CD4-positive, alpha-beta T cell (primary cell): ENCODE measurements at regions not wholly inside any gene's neighbourhood (a gene's known extent, or its start where the extent isn't known, plus 50 kb on each side); places are given as distances from the start of the nearest gene placed in this dataset.

Source experiments
- ATAC-seq: fragments of 200-7000 bp; cut with Tn5 transposase; one replicate; pipeline ENCODE4 v1.10.0; 2022; ENCODE audit warnings: mild to moderate bottlenecking; ENCODE audit not compliant: poor library complexity
- CTCF ChIA-PET: fragments of 350-600 bp; sonication (Branson Sonifier 250); formaldehyde crosslinking; loops from one replicate; lab custom pipeline; 2021; ENCODE audit warnings: antibody characterized with exemption, inconsistent platforms; lab: Charles Lee
- POLR2A ChIA-PET: fragments of 350-600 bp; sonication (Branson Sonifier 250); formaldehyde crosslinking; loops from one replicate; lab custom pipeline; 2021; ENCODE audit warnings: antibody characterized with exemption, inconsistent platforms; lab: Charles Lee
- DNase-seq, 14 experiments: peaks; one replicate each; pipeline ENCODE4 v3.0.0-alpha.2; 2013 to 2020; ENCODE audit warnings: mixed read lengths in 2 of 14
- H3K27ac ChIP-seq, 2 donors: one replicate each; pipeline versions ENCODE4 v1.5.1 to v1.7.0; 2013; ENCODE audit warnings: low read length in 2 of 2, low read depth in 1 of 2, mild to moderate bottlenecking in 1 of 2
- H3K27me3 ChIP-seq, 2 experiments: 1 replicate in 1 of 2; 2 replicates in 1 of 2; pipeline versions ENCODE4 v1.6.1 to v1.7.0; 2013; ENCODE audit warnings: low read length in 2 of 2, control low read depth in 1 of 2, mild to moderate bottlenecking in 1 of 2, moderate library complexity in 1 of 2; ENCODE audit not compliant: insufficient read depth in 2 of 2, control insufficient read depth in 1 of 2
- H3K36me3 ChIP-seq: one replicate; pipeline ENCODE4 v1.6.1; 2013; ENCODE audit warnings: low read length, control low read depth; ENCODE audit not compliant: insufficient read depth
- H3K4me1 ChIP-seq: one replicate; pipeline ENCODE4 v1.6.1; 2013; ENCODE audit warnings: low read length, control low read depth; ENCODE audit not compliant: insufficient read depth
- H3K4me3 ChIP-seq: one replicate; pipeline ENCODE4 v1.5.1; 2013; ENCODE audit warnings: mild to moderate bottlenecking, low read length, moderate library complexity
- H3K9me3 ChIP-seq, 2 experiments: 1 replicate in 1 of 2; 2 replicates in 1 of 2; pipeline versions ENCODE4 v1.6.1 to v1.7.0; 2013; ENCODE audit warnings: low read length in 2 of 2, mild to moderate bottlenecking in 2 of 2, control low read depth in 1 of 2, moderate library complexity in 1 of 2; ENCODE audit not compliant: control insufficient read depth in 1 of 2, insufficient read depth in 1 of 2
- H3K27ac Mint-ChIP-seq: one replicate; pipeline ENCODE4 v1.8.0; 2020; ENCODE audit warnings: mixed read lengths
- H3K27me3 Mint-ChIP-seq: one replicate; pipeline ENCODE4 v1.8.0; 2021; ENCODE audit warnings: mixed read lengths
- H3K36me3 Mint-ChIP-seq: one replicate; pipeline ENCODE4 v1.8.0; 2021; ENCODE audit warnings: low read depth, mixed read lengths
- H3K4me1 Mint-ChIP-seq: one replicate; pipeline ENCODE4 v1.8.0; 2021; ENCODE audit warnings: low read depth, mixed read lengths
- H3K4me3 Mint-ChIP-seq: one replicate; pipeline ENCODE4 v1.8.0; 2020; ENCODE audit warnings: mild to moderate bottlenecking, mixed read lengths
- H3K9me3 Mint-ChIP-seq: one replicate; pipeline ENCODE4 v1.8.0; 2020; ENCODE audit warnings: mixed read lengths
- CTCF ChIP-seq: fragments of 200-600 bp; IDR thresholded peaks from one replicate; pipeline ENCODE4 v1.8.0; 2022; ENCODE audit warnings: antibody characterized with exemption, mild to moderate bottlenecking
- intact Hi-C, 2 experiments: fragments of 100-400 bp; cut with DNase I in 1 of 2; cut with micrococcal nuclease in 1 of 2; formaldehyde crosslinking; loops; one replicate each; pipeline versions ENCODE4 v1.15.1 to v1.9.0; 2023 to 2025; cut with DNase I, micrococcal nuclease

DNA sequence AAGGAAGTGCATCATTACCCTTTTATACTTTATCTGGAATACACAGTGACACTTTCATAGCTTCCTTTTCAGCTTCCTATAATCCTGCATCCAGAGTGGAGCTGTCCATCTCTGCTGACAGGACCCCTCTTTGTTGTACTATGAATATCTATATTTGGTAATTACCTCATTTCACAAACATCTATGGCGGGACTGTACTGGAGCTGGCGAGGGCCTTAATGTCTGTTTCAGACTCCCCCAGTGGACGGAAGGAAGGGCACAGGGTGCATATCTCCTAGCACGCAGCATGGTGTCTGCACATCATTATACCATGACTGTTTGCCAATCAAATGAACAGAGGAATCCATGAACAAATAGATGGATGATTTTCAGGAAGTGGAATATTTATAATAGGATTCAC is 142.3 kb downstream of the SOX11 start:
- H3K9me3 Mint-ChIP-seq, result peaks cover 4% of the 10 kb centered on the region
- ATAC-seq (no peak), DNase-seq (no peak)
- Histone ChIP-seq H3K27me3 (no peaks in the 10 kb centered on the region), H3K36me3 (no peaks in the 10 kb centered on the region), H3K4me1 (no peaks in the 10 kb centered on the region), H3K27ac (no peak overlapping the region), H3K9me3 (peaks cover 0 to 6% of the 10 kb centered on the region in 2 experiments), H3K4me3 (no peak overlapping the region)
- H3K4me1 Mint-ChIP-seq, result no peaks in the 10 kb centered on the region
- intact Hi-C loops, result no loop called here
- no peak overlapping the region for H3K4me3 Mint-ChIP-seq
- POLR2A ChIA-PET, result no interaction called here
- no peak for TF ChIP-seq CTCF
- no peak overlapping the region for H3K27ac Mint-ChIP-seq
- CTCF ChIA-PET, result no interaction called here
- H3K27me3 Mint-ChIP-seq, result no peaks in the 10 kb centered on the region
- no peaks in the 10 kb centered on the region for H3K36me3 Mint-ChIP-seq

DNA sequence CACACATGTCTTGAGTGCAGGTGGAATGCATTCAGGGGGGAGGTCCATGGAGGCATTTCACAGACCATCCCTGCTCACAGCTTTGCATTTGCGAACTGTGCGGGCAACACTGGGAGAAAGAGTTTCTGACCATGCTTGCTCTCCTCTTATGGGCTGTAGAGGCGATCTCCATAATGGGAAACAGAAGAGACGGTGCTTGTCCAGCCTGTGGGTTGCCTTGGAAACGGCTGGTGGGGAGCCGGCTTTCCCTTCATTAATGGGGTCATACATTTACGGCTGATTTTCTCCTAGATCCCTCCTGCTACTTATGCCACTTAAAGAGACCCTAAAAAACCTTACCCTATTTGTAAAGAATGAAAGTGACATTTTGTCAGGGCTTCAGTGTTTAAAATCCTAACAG is 147.4 kb downstream of the SOX11 start:
- intact Hi-C loops, result no loop called here
- CTCF ChIA-PET, result no interaction called here
- no peaks in the 10 kb centered on the region for H3K27me3 ChIP-seq

DNA sequence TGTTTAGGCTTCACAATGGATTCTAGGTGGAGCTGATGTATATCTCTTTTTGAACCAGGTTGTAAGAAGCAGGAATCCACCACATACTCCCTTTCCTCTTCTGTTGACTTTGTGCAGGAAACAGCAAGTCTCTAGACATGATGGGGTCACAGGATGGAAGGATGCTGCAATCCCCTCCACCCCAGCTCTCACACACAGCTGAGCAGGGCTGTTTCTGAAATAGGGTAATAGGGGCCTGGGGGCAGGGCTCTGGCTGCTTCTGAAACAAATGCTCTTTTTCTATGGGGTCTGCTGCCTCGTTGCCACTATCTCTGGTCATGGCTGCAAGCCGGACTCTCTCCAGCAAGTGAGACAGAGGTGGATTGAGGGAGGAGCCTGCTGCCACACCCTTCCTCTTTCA is 148.9 kb downstream of the SOX11 start:
- Mint-ChIP-seq H3K36me3 (no peaks in the 10 kb centered on the region), H3K27ac (no peak overlapping the region), H3K4me1 (no peaks in the 10 kb centered on the region), H3K9me3 (peaks cover 3% of the 10 kb centered on the region), H3K4me3 (no peak overlapping the region), H3K27me3 (no peaks in the 10 kb centered on the region)
- Histone ChIP-seq H3K4me3 (no peak overlapping the region), H3K9me3 (peaks cover 0 to 23% of the 10 kb centered on the region in 2 experiments), H3K27me3 (no peaks in the 10 kb centered on the region), H3K4me1 (no peaks in the 10 kb centered on the region), H3K36me3 (no peaks in the 10 kb centered on the region), H3K27ac (no peak overlapping the region)
- ATAC-seq, result no peak
- DNase-seq, result no peak
- CTCF ChIA-PET, result no interaction called here
- no peak for TF ChIP-seq CTCF
- intact Hi-C loops, result no loop called here
- POLR2A ChIA-PET, result no interaction called here

More for the DNA sequence above, 147.4 kb downstream of the SOX11 start:
- TF ChIP-seq CTCF, result no peak
- no peaks in the 10 kb centered on the region for H3K27me3 Mint-ChIP-seq
- Histone ChIP-seq H3K36me3 (no peaks in the 10 kb centered on the region), H3K27ac (no peak overlapping the region), H3K4me3 (no peak overlapping the region), H3K4me1 (no peaks in the 10 kb centered on the region), H3K9me3 (peaks cover 0 to 23% of the 10 kb centered on the region in 2 experiments)
- H3K4me3 Mint-ChIP-seq, result no peak overlapping the region
- POLR2A ChIA-PET, result no interaction called here
- ATAC-seq (no peak), DNase-seq (no peak)
- H3K27ac Mint-ChIP-seq, result no peak overlapping the region
- H3K4me1 Mint-ChIP-seq, result no peaks in the 10 kb centered on the region
- no peaks in the 10 kb centered on the region for H3K36me3 Mint-ChIP-seq
- H3K9me3 Mint-ChIP-seq, result peaks cover 3% of the 10 kb centered on the region
